ENCODE measurements at regions not wholly inside any gene's neighbourhood (a gene's known extent, or its start where the extent isn't known, plus 50 kb on each side); places are given as distances from the start of the nearest gene placed in this dataset.

DNA sequence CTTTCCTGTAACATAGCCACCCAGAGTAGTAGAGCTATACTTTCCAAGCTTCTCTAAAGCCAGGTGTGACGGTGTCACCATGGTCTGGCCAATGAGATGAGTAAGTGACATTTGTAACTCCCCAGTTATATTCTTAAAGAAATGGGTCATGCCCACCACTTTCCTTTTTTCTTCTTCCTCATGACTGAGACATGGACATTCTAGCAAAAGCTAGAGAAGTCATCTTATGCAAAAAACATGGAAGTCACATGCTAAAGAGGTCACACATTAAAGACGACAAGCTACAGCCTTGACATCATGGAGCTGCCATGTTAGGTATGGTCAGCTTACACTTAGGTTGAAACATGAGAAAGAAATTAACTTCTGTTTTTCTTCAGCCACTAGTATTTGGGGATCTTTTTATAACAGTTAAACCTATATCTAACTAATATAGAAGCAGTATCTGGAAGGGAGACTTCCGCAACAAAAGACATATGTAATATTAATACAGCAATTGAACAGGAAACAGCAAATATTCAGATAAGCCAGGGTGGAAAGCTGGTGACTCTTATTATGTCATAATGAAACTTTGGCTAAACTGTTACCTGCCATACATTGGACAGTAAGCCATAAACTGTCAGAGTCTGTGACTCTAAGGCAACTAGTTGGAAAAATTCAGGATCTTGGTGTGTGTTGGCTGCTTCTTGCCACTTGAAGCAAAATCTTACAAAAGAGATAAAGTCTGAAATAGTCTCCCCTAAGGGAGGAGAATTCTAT lies 54.7 kb upstream of the SNX2 start:
- DNase-seq (ENCODE audit: low read depth in 1 of 2, low spot score in 1 of 2) = no peak
- TF ChIP-seq, protein P1, sequence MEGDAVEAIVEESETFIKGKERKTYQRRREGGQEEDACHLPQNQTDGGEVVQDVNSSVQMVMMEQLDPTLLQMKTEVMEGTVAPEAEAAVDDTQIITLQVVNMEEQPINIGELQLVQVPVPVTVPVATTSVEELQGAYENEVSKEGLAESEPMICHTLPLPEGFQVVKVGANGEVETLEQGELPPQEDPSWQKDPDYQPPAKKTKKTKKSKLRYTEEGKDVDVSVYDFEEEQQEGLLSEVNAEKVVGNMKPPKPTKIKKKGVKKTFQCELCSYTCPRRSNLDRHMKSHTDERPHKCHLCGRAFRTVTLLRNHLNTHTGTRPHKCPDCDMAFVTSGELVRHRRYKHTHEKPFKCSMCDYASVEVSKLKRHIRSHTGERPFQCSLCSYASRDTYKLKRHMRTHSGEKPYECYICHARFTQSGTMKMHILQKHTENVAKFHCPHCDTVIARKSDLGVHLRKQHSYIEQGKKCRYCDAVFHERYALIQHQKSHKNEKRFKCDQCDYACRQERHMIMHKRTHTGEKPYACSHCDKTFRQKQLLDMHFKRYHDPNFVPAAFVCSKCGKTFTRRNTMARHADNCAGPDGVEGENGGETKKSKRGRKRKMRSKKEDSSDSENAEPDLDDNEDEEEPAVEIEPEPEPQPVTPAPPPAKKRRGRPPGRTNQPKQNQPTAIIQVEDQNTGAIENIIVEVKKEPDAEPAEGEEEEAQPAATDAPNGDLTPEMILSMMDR (IDR thresholded peaks at IDR 0.05; ENCODE audit: insufficient read depth, low read length) = no peak
- TF ChIP-seq POLR2AphosphoS5 (IDR thresholded peaks at IDR 0.05; ENCODE audit: low read depth) (no peak), SPI1 (IDR thresholded peaks at IDR 0.05; ENCODE audit: borderline replicate concordance, low read depth) (no peak), GABPA (IDR thresholded peaks at IDR 0.05; ENCODE audit: low read depth) (no peak)
- TF ChIP-seq, protein P2, sequence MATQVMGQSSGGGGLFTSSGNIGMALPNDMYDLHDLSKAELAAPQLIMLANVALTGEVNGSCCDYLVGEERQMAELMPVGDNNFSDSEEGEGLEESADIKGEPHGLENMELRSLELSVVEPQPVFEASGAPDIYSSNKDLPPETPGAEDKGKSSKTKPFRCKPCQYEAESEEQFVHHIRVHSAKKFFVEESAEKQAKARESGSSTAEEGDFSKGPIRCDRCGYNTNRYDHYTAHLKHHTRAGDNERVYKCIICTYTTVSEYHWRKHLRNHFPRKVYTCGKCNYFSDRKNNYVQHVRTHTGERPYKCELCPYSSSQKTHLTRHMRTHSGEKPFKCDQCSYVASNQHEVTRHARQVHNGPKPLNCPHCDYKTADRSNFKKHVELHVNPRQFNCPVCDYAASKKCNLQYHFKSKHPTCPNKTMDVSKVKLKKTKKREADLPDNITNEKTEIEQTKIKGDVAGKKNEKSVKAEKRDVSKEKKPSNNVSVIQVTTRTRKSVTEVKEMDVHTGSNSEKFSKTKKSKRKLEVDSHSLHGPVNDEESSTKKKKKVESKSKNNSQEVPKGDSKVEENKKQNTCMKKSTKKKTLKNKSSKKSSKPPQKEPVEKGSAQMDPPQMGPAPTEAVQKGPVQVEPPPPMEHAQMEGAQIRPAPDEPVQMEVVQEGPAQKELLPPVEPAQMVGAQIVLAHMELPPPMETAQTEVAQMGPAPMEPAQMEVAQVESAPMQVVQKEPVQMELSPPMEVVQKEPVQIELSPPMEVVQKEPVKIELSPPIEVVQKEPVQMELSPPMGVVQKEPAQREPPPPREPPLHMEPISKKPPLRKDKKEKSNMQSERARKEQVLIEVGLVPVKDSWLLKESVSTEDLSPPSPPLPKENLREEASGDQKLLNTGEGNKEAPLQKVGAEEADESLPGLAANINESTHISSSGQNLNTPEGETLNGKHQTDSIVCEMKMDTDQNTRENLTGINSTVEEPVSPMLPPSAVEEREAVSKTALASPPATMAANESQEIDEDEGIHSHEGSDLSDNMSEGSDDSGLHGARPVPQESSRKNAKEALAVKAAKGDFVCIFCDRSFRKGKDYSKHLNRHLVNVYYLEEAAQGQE (IDR thresholded peaks at IDR 0.05; ENCODE audit: insufficient replicate concordance, low read depth) = no peak
- H3K4me3 ChIP-seq (replicated peaks; ENCODE audit: insufficient read depth, low read length) = no peak overlapping the region
- no peak overlapping the region for H3K27ac ChIP-seq (replicated peaks)
- H3K27me3 ChIP-seq (ENCODE audit: insufficient read depth, poor library complexity, severe bottlenecking) = no peaks in the 10 kb centered on the region

DNA sequence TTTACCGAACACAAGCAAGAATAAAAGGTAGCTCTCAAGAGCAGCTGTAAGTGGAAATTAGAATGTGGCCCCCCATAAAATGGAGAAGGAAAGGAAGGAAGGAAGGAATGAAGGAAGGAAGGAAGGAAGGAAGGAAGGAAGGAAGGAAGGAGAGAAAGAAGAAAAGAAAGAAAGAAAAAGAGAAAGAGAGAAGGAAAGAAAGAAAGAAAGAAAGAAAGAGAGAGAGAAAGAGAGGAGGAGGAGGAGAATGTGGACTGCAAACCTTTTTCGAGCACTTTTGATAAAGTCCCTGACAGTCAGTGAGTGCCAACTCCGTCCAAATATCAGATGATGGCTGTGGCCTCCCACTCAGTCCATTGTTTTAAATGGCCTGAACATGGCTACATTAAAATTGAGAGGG lies 53.8 kb upstream of the SNX2 start:
- Histone ChIP-seq H3K27me3 (ENCODE audit: insufficient read depth, poor library complexity, severe bottlenecking) (no peaks in the 10 kb centered on the region), H3K27ac (replicated peaks) (no peak overlapping the region), H3K4me3 (replicated peaks; ENCODE audit: insufficient read depth, low read length) (no peak overlapping the region)
- TF ChIP-seq, protein P2 (IDR thresholded peaks at IDR 0.05; ENCODE audit: insufficient replicate concordance, low read depth) = no peak
- TF ChIP-seq POLR2AphosphoS5 (IDR thresholded peaks at IDR 0.05; ENCODE audit: low read depth) = no peak
- TF ChIP-seq, protein P1 (IDR thresholded peaks at IDR 0.05; ENCODE audit: insufficient read depth, low read length) = no peak
- TF ChIP-seq GABPA (IDR thresholded peaks at IDR 0.05; ENCODE audit: low read depth) = no peak
- no peak for TF ChIP-seq SPI1 (IDR thresholded peaks at IDR 0.05; ENCODE audit: borderline replicate concordance, low read depth)
- DNase-seq (ENCODE audit: low read depth in 1 of 2, low spot score in 1 of 2) = no peak

DNA sequence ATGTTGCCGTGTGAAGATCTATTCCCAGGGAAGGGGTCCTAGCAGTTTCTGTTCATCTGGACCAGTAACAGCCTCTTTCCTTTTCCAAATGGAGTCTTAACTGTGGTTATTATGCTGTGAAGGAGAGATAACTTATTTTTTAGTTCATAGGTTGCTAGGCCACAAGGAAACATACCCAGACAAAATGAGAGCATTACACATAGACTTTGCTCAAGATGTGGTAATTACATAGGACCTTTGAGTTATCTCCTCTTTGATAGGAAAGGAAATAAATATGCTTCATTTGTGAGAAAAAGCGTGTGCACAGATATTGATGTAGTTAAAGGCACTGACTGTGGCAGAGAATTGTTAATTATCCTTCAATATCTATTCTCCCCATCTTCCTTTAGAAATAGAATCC lies 52.5 kb upstream of the SNX2 start:
- no peak overlapping the region for H3K4me3 ChIP-seq (replicated peaks; ENCODE audit: insufficient read depth, low read length)
- TF ChIP-seq, protein P1 (IDR thresholded peaks at IDR 0.05; ENCODE audit: insufficient read depth, low read length) = no peak
- TF ChIP-seq SPI1 (IDR thresholded peaks at IDR 0.05; ENCODE audit: borderline replicate concordance, low read depth) (no peak), POLR2AphosphoS5 (IDR thresholded peaks at IDR 0.05; ENCODE audit: low read depth) (no peak), GABPA (IDR thresholded peaks at IDR 0.05; ENCODE audit: low read depth) (no peak)
- TF ChIP-seq, protein P2 (IDR thresholded peaks at IDR 0.05; ENCODE audit: insufficient replicate concordance, low read depth) = no peak
- no peak overlapping the region for H3K27ac ChIP-seq (replicated peaks)
- DNase-seq (ENCODE audit: low read depth in 1 of 2, low spot score in 1 of 2) = no peak
- no peaks in the 10 kb centered on the region for H3K27me3 ChIP-seq (ENCODE audit: insufficient read depth, poor library complexity, severe bottlenecking)
